Brain microvascular endothelial cell (primary cell): ENCODE measurements at regions not wholly inside any gene's neighbourhood (a gene's known extent, or its start where the extent isn't known, plus 50 kb on each side); places are given as distances from the start of the nearest gene placed in this dataset.
A peak's percentile ranks its signal among the peaks of the same experiment; 100 is the strongest.

ENCODE experiments used
- DNase-seq: peaks from one replicate; pipeline ENCODE4 v3.0.0-alpha.2; 2020
- H3K27ac ChIP-seq: fragments of 250-450 bp; sonication (Bioruptor Pico); 2 replicates; pipeline ENCODE4 v1.5.1; 2020; ENCODE audit warnings: mild to moderate bottlenecking, moderate library complexity
- H3K27me3 ChIP-seq: fragments of 250-450 bp; sonication (Bioruptor Pico); replicated peaks from 2 replicates; pipeline ENCODE4 v1.5.1; 2020; ENCODE audit warnings: mild to moderate bottlenecking
- H3K36me3 ChIP-seq: fragments of 250-450 bp; sonication (Bioruptor Pico); replicated peaks from 2 replicates; pipeline ENCODE4 v1.5.1; 2020; ENCODE audit warnings: mild to moderate bottlenecking
- H3K4me3 ChIP-seq: 2 replicates; pipeline ENCODE4 v1.5.1; 2011; ENCODE audit warnings: low read depth, mild to moderate bottlenecking, control low read depth, low read length, moderate library complexity
- in situ Hi-C: cut with HindIII; loops from 2 replicates; pipeline ENCODE4 v1.10.0; 2017; ENCODE audit warnings: low sequenced_read_pairs, low pct_ligation_motif_present
- TF ChIP-seq, protein P1 (sequence below): IDR thresholded peaks from 2 replicates; pipeline ENCODE4 v1.5.1; 2011; ENCODE audit warnings: low read depth, mild to moderate bottlenecking, moderate library complexity, low read length, control low read depth, inconsistent platforms; ENCODE audit errors: missing control alignments

DNA sequence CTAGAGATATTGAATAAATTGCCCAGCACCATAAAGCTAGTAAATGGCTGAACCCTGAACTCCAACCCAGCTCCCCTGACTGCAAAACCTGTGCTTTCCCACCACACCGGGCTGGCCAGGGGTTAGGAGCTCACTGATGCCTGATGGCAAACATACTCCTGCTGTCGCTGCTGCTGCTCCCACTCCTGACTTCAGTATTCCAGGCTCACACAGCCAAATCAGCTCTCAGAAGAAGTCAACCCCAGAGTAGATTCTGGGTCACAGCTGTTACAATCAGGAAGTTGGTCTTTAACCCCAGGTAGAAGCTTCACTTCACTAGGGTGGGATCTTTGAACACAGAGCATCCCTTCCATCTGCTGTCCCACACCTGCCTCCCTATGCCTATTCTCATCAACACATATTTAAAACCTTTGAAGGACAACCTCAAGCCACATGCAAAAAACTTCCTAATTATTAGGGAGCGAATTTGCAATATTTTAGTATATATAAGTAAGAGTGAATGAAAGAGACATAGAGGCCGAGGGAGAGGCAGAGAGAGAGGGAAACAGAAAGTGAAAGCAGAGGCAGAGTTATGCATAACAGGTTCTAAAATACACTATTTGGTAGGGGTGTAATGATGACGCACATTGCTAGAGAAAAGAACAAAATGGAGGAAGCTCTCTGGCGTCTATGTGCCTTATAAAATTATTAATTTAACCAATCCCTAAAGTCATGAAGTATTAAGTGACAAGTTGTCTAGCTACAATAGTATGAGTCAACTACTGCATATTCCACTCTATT is 99.4 kb upstream of the SERP2 start:
- Histone ChIP-seq H3K36me3 (no peaks in the 10 kb centered on the region), H3K4me3 (no peak overlapping the region), H3K27me3 (no peaks in the 10 kb centered on the region), H3K27ac (peak overlapping the region; percentile 44)
- TF ChIP-seq, protein P1, sequence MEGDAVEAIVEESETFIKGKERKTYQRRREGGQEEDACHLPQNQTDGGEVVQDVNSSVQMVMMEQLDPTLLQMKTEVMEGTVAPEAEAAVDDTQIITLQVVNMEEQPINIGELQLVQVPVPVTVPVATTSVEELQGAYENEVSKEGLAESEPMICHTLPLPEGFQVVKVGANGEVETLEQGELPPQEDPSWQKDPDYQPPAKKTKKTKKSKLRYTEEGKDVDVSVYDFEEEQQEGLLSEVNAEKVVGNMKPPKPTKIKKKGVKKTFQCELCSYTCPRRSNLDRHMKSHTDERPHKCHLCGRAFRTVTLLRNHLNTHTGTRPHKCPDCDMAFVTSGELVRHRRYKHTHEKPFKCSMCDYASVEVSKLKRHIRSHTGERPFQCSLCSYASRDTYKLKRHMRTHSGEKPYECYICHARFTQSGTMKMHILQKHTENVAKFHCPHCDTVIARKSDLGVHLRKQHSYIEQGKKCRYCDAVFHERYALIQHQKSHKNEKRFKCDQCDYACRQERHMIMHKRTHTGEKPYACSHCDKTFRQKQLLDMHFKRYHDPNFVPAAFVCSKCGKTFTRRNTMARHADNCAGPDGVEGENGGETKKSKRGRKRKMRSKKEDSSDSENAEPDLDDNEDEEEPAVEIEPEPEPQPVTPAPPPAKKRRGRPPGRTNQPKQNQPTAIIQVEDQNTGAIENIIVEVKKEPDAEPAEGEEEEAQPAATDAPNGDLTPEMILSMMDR, result no peak
- in situ Hi-C loops, result no loop called here
- DNase-seq, result no peak

DNA sequence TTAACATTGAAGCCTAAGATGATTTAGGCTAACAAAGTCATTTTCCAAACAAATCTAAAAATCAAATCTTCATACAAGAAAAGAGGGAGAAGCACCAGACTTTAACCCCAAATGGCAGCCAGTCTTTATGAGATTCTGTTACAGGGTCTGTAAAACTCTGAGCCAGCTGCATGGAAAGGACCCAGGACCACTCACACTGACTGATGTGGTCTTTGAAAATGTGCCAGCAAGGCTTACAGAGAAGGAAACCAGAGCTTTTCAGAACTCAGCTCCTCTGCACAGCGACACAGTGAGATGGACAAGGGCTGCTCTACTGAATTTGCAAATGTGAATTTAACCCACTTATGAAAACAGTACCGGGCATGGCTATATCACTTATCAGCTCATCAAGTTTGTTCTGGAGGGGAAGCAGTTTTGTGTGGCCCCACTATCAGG is 98.8 kb upstream of the SERP2 start:
- no peaks in the 10 kb centered on the region for H3K36me3 ChIP-seq
- TF ChIP-seq, protein P1, result no peak
- no peak overlapping the region for H3K4me3 ChIP-seq
- in situ Hi-C loops, result no loop called here
- DNase-seq, result no peak
- H3K27me3 ChIP-seq, result no peaks in the 10 kb centered on the region
- H3K27ac ChIP-seq, result peak overlapping the region; percentile 44

DNA sequence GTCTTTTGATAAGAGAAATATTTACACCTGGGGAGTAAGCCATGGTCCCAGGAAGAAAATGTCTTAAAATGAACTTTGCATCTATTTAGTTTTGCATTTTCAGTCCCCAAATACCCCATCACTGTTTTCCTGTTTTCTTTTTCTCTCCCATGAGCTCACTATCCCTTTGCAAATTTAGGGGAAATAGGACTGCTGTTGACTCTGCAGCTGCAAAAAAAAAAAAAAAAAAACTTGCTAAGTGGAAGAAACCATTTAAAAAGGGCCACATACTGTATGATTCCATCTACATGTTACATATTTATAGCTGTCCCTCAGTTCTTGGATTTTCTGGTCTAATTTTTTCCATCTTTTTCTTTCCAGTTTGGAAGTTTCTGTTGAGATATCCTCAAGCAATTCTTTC is 98.2 kb upstream of the SERP2 start:
- TF ChIP-seq, protein P1, result no peak
- DNase-seq, result no peak
- Histone ChIP-seq H3K4me3 (no peak overlapping the region), H3K27me3 (no peaks in the 10 kb centered on the region), H3K36me3 (no peaks in the 10 kb centered on the region), H3K27ac (no peak overlapping the region)
- in situ Hi-C loops, result no loop called here

DNA sequence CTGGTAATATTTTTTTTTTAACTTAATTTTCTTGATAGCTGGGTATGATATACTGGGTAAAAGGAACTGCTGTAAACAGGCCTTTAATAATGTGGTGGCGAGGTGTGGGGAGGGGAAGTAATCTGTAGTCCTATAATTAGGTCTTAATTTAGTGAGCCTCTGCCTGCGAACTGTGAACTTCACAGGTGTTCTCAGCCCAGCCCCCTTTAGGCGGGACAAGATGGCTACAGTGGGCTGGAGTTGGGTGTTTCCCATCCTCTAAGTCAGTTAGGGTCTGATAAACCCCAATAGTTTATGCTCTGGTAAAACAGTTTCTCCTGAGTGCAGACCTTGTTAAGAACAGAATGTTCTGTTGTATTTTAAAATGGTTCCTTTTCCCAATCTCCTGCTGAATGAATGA is 97.6 kb upstream of the SERP2 start:
- Histone ChIP-seq H3K36me3 (no peaks in the 10 kb centered on the region), H3K4me3 (no peak overlapping the region), H3K27me3 (no peaks in the 10 kb centered on the region), H3K27ac (no peak overlapping the region)
- DNase-seq, result no peak
- TF ChIP-seq, protein P1, result no peak
- in situ Hi-C loops, result no loop called here

DNA sequence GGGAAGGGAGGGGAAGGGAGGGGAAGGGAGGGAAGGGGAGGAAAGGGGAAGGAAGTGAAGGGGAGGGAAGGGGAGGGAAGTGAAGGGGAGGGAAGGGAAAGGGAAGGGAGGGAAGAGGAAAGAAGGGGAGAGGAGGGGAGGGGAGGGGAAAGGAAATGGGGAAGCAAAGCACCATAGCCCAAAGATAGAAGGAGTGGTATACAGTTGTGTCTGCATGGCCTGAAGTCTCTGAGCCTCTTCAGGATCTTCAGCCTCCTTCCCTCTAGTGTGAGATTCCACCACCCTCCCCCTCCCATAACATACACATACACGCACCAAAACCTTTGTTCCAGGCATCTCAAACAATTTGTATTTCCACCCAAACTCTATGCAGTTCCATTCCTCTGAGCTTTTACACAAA is 96.2 kb upstream of the SERP2 start:
- Histone ChIP-seq H3K36me3 (no peaks in the 10 kb centered on the region), H3K27me3 (no peaks in the 10 kb centered on the region), H3K4me3 (no peak overlapping the region), H3K27ac (no peak overlapping the region)
- no peak for DNase-seq
- in situ Hi-C loops, result no loop called here
- TF ChIP-seq, protein P1, result no peak

DNA sequence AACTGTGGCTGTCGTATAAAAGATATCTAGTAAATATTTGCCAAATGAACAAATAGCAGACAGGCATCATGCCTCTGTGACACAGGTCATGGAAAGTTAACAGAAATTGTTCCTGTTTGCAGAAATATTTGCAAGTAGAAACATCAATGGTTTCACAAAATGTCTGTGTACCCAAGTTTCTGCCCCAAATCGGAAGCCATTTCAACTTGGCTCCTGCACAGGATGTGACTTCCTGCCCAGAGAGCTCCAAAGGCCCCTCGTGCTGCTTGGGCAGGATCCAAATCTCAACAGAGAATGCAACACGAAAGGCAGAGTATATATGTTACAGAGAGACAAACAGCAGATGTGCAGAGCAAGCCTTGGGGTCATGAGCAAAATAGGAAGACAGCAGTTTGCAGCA is 95.5 kb upstream of the SERP2 start:
- in situ Hi-C loops, result no loop called here
- TF ChIP-seq, protein P1, result no peak
- DNase-seq, result no peak
- H3K4me3 ChIP-seq, result no peak overlapping the region
- H3K27ac ChIP-seq, result no peak overlapping the region
- H3K27me3 ChIP-seq, result no peaks in the 10 kb centered on the region
- no peaks in the 10 kb centered on the region for H3K36me3 ChIP-seq
